Lung (tissue), 11 donors: ENCODE measurements at regions not wholly inside any gene's neighbourhood (a gene's known extent, or its start where the extent isn't known, plus 50 kb on each side); places are given as distances from the start of the nearest gene placed in this dataset.

Source experiments
- ATAC-seq: fragments of 200-7000 bp; cut with Tn5 transposase; one replicate; pipeline ENCODE4 v1.9.1; 2020; ENCODE audit warnings: moderate number of reproducible peaks; ENCODE audit not compliant: insufficient read depth, low FRiP score
- DNase-seq, 3 donors: peaks; one replicate each; pipeline ENCODE4 v3.0.0-alpha.2; 2013 to 2017
- H3K27ac ChIP-seq, 2 donors: one replicate each; pipeline ENCODE4 v1.5.1; 2013; ENCODE audit warnings: mild to moderate bottlenecking in 2 of 2, moderate library complexity in 2 of 2, control low read depth in 1 of 2, inconsistent platforms in 1 of 2, low read depth in 1 of 2, low read length in 1 of 2
- H3K27me3 ChIP-seq, 3 donors: one replicate each; pipeline ENCODE4 v1.5.1; 2013; ENCODE audit warnings: low read length in 2 of 3; ENCODE audit not compliant: control insufficient read depth in 3 of 3, insufficient read depth in 3 of 3
- H3K36me3 ChIP-seq, 4 donors: one replicate each; pipeline ENCODE4 v1.5.1; 2013; ENCODE audit warnings: low read length in 4 of 4, mild to moderate bottlenecking in 1 of 4, moderate library complexity in 1 of 4; ENCODE audit not compliant: control insufficient read depth in 4 of 4, insufficient read depth in 4 of 4
- H3K4me1 ChIP-seq, 5 donors: one replicate each; pipeline ENCODE4 v1.5.1; 2013; ENCODE audit warnings: low read length in 5 of 5, mild to moderate bottlenecking in 2 of 5, moderate library complexity in 1 of 5; ENCODE audit not compliant: control insufficient read depth in 5 of 5, insufficient read depth in 5 of 5
- H3K4me3 ChIP-seq: one replicate; pipeline ENCODE4 v1.5.1; 2013; ENCODE audit warnings: mild to moderate bottlenecking, control low read depth, moderate library complexity
- H3K9ac ChIP-seq, 2 donors: one replicate each; pipeline ENCODE4 v1.5.1; 2013; ENCODE audit warnings: low read length in 2 of 2, control low read depth in 1 of 2; ENCODE audit not compliant: insufficient read depth in 1 of 2
- H3K9me3 ChIP-seq, 4 donors: one replicate each; pipeline ENCODE4 v1.5.1; 2013; ENCODE audit warnings: low read length in 3 of 4, mild to moderate bottlenecking in 1 of 4, moderate library complexity in 1 of 4; ENCODE audit not compliant: control insufficient read depth in 4 of 4, insufficient read depth in 3 of 4
- WGBS, 2 donors: extraction: QIAGEN DNeasy Blood & Tissue Kit; methylation state at CpG; one replicate each; pipeline ENCODE4 v1.1.7; 2013; 5-methylcytosine and 5-hydroxymethylcytosine counted together
- TF ChIP-seq, protein P1 (sequence below): IDR thresholded peaks from 2 replicates; pipeline ENCODE4 v1.5.1; 2012; ENCODE audit warnings: mild to moderate bottlenecking; ENCODE audit errors: control extremely low read depth, extremely low read depth
- donor health status: control.
- donor health status: control.
- donor health status: Bipolar disorder and iron deficiency.
- donor health status: healthy.
- donor health status: DM: yes; HTN: yes; CAD: no.

DNA sequence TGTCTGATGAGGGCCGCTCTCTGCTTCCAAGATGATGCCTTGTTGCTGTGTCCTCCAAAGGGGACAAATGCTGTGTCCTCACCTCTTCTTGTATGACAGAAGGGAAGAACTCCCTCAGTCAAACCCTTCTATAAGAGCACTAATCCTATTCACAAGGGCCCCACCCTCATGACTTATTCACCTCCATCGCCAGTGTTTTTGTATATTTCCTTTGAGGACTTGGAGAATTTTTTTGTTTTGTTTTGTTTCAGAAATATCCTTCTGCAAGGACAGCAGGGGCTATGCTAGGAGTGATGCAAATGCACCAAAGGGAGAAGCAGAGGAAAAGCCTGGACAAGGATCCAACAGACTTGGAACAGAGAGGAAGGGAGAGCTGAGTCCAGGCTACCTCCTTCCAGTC lies 214.4 kb downstream of the TLE3 start:
- Histone ChIP-seq H3K27ac (no peak overlapping the region), H3K4me3 (no peak overlapping the region), H3K4me1 (peaks cover 0 to 4% (median 0%) of the 10 kb centered on the region in 5 donors), H3K36me3 (no peaks in the 10 kb centered on the region), H3K9me3 (peaks cover 0 to 7% (median 0%) of the 10 kb centered on the region in 4 donors), H3K27me3 (peaks cover 0 to 12% (median 3%) of the 10 kb centered on the region in 3 donors), H3K9ac (no peak overlapping the region)
- TF ChIP-seq, protein P1, sequence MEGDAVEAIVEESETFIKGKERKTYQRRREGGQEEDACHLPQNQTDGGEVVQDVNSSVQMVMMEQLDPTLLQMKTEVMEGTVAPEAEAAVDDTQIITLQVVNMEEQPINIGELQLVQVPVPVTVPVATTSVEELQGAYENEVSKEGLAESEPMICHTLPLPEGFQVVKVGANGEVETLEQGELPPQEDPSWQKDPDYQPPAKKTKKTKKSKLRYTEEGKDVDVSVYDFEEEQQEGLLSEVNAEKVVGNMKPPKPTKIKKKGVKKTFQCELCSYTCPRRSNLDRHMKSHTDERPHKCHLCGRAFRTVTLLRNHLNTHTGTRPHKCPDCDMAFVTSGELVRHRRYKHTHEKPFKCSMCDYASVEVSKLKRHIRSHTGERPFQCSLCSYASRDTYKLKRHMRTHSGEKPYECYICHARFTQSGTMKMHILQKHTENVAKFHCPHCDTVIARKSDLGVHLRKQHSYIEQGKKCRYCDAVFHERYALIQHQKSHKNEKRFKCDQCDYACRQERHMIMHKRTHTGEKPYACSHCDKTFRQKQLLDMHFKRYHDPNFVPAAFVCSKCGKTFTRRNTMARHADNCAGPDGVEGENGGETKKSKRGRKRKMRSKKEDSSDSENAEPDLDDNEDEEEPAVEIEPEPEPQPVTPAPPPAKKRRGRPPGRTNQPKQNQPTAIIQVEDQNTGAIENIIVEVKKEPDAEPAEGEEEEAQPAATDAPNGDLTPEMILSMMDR, result no peak
- no peak for ATAC-seq
- no peak for DNase-seq
- WGBS, 2 donors, result 93 to 98% methylated on average over 2 of the region's 2 CpGs

DNA sequence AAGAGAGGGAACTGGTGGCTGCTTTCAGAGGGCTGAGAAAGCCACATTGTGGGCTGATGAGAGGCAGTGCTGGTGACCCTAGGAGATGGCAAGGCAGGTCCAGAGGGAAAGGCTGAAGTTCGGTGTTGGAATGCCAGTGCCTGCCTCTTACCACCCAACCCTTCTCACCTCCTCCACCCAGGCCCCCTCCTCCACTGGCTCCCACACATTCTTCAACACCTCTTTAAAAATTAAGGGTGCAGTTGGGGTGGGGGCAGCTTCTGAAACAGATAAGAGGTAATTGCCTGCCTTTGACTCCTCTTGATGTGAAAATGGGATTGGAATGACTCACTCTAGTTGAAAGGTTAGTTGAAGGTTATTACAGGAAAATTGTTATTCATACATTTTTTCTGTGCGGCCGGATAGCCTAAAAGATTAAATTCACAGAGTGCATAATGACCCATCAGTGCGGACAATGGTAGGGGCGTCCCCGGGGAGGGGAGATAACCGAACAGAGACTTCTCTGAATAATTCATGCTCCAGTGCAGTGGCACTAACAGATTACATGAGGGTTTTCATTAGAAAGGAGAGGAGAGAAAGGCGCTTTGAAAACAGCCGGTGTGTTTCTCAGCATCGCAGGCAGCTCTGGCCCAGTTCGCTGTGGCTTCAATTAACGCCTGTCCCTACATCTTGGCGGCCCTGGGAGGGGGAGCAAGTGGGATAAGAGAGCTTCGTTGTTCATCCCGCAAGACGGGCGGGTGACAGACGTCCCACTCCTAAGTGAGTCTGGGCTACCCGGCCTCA lies 212.4 kb downstream of the TLE3 start:
- 64 to 80% methylated on average over 19 of the region's 19 CpGs for WGBS, 2 donors
- H3K27ac ChIP-seq, result no peak overlapping the region
- H3K27me3 ChIP-seq, result peaks cover 0 to 12% (median 3%) of the 10 kb centered on the region in 3 donors
- no peak overlapping the region for H3K4me3 ChIP-seq
- H3K4me1 ChIP-seq, result peaks cover 0 to 4% (median 0%) of the 10 kb centered on the region in 5 donors
- H3K9me3 ChIP-seq, result peaks cover 0 to 7% (median 0%) of the 10 kb centered on the region in 4 donors
- H3K9ac ChIP-seq, result no peak overlapping the region
- ATAC-seq, result no peak
- no peaks in the 10 kb centered on the region for H3K36me3 ChIP-seq
- TF ChIP-seq, protein P1, result no peak
- DNase-seq, result no peak

DNA sequence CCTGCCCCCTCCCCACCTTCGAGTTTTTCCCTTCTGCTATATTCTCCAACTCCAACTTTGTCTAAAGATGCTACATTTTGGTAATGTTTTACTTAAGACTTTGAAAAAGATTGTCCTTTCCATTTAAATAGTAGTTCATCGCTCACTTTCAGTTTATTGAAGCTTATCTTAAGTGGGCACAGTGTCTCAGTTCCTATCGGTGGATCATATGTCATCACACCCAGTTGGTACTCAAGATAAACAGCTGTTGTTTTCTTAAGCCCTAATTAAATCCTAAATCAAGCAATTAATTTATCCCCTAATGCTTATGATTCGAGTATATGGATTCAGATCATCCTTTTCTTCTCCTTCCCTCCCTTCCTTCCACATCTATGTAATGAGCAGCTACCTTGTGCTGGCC lies 210.7 kb downstream of the TLE3 start:
- DNase-seq, result no peak
- ATAC-seq, result no peak
- Histone ChIP-seq H3K27me3 (peaks cover 0 to 7% (median 3%) of the 10 kb centered on the region in 3 donors), H3K4me1 (no peaks in the 10 kb centered on the region), H3K9me3 (peaks cover 0 to 7% (median 0%) of the 10 kb centered on the region in 4 donors), H3K4me3 (no peak overlapping the region), H3K27ac (no peak overlapping the region), H3K36me3 (no peaks in the 10 kb centered on the region), H3K9ac (no peak overlapping the region)
- TF ChIP-seq, protein P1, result no peak
- 48 to 49% methylated on average over 4 of the region's 4 CpGs for WGBS, 2 donors
